IMR-90 (cell line): ENCODE measurements at regions not wholly inside any gene's neighbourhood (a gene's known extent, or its start where the extent isn't known, plus 50 kb on each side); places are given as distances from the start of the nearest gene placed in this dataset.

Experiments
- ATAC-seq: fragments of 200-7000 bp; cut with Tn5 transposase; 2 replicates; pipeline ENCODE4 v1.9.1; 2020; ENCODE audit warnings: low read depth, mild to moderate bottlenecking, moderate library complexity
- BruUV-seq: library from RNA; stranded (reverse); fragments of 400-500 nt; replicated peaks from 2 replicates; lab custom pipeline; 2021; lab: Mats Ljungman, UMichigan
- CTCF ChIA-PET: fragments of 300-600 bp; formaldehyde crosslinking; extraction: SDS; loops from one replicate; lab custom pipeline; 2021; ENCODE audit warnings: antibody characterized with exemption; lab: Yijun Ruan, JAX
- POLR2A ChIA-PET: fragments of 300-600 bp; sonication (Branson Sonifier 250); formaldehyde crosslinking; loops from one replicate; lab custom pipeline; 2022; ENCODE audit warnings: antibody characterized with exemption; ENCODE audit not compliant: unreplicated experiment; lab: Charles Lee
- DNase-seq: peaks from one replicate; pipeline ENCODE4 v3.0.0; 2013
- H2AFZ ChIP-seq: replicated peaks from 2 replicates; pipeline ENCODE3; 2013; ENCODE audit warnings: low read length, mild to moderate bottlenecking; ENCODE audit not compliant: poor library complexity
- H2AK5ac ChIP-seq: 2 replicates; pipeline ENCODE4 v1.6.1; 2013; ENCODE audit warnings: low read depth, low read length, inconsistent platforms
- H2AK9ac ChIP-seq: replicated peaks from 2 replicates; pipeline ENCODE3; 2013; ENCODE audit warnings: mild to moderate bottlenecking, low read depth, low read length, moderate library complexity; ENCODE audit not compliant: poor library complexity
- H2BK120ac ChIP-seq: 2 replicates; pipeline ENCODE4 v1.6.1; 2013; ENCODE audit warnings: low read depth, low read length, inconsistent platforms
- H2BK15ac ChIP-seq: 3 replicates; pipeline ENCODE4 v1.6.1; 2013; ENCODE audit warnings: low read depth, low read length, inconsistent platforms
- H2BK20ac ChIP-seq: 2 replicates; pipeline ENCODE4 v1.6.1; 2013; ENCODE audit warnings: low read depth, mild to moderate bottlenecking, inconsistent platforms, low read length, moderate library complexity
- H2BK5ac ChIP-seq: 2 replicates; pipeline ENCODE4 v1.6.1; 2013; ENCODE audit warnings: mild to moderate bottlenecking, low read depth, low read length, inconsistent platforms; ENCODE audit not compliant: poor library complexity, severe bottlenecking
- H3K14ac ChIP-seq: replicated peaks from 2 replicates; pipeline ENCODE4 v1.6.1; 2013; ENCODE audit warnings: low read depth, low read length, inconsistent platforms
- H3K18ac ChIP-seq: 2 replicates; pipeline ENCODE4 v1.6.1; 2013; ENCODE audit warnings: low read depth, low read length, control low read depth
- H3K23ac ChIP-seq: 2 replicates; pipeline ENCODE4 v1.6.1; 2013; ENCODE audit warnings: low read depth, low read length, inconsistent platforms
- H3K27ac ChIP-seq: 2 replicates; pipeline ENCODE4 v1.5.1; 2013; ENCODE audit warnings: mild to moderate bottlenecking, control low read depth, low read length; ENCODE audit not compliant: insufficient read depth
- H3K27me3 ChIP-seq: 2 replicates; pipeline ENCODE4 v1.6.1; 2013; ENCODE audit warnings: low read length; ENCODE audit not compliant: control insufficient read depth, insufficient read depth
- H3K36me3 ChIP-seq: 2 replicates; pipeline ENCODE4 v1.6.1; 2013; ENCODE audit warnings: low read length, mixed read lengths; ENCODE audit not compliant: control insufficient read depth, insufficient read depth
- H3K4ac ChIP-seq: 2 replicates; pipeline ENCODE4 v1.6.1; 2013; ENCODE audit warnings: low read depth, low read length, inconsistent platforms
- H3K4me1 ChIP-seq: 2 replicates; pipeline ENCODE4 v1.6.1; 2013; ENCODE audit warnings: low read length, mixed read lengths; ENCODE audit not compliant: control insufficient read depth, insufficient read depth
- H3K4me2 ChIP-seq: 2 replicates; pipeline ENCODE4 v1.6.1; 2013; ENCODE audit warnings: low read depth, mild to moderate bottlenecking, control low read depth, low read length, moderate library complexity
- H3K4me3 ChIP-seq: 2 replicates; pipeline ENCODE4 v1.5.1; 2013; ENCODE audit warnings: low read depth, mild to moderate bottlenecking, control low read depth, low read length, moderate library complexity; ENCODE audit not compliant: insufficient read depth
- H3K56ac ChIP-seq: 2 replicates; pipeline ENCODE4 v1.6.1; 2013; ENCODE audit warnings: low read length, inconsistent platforms; ENCODE audit not compliant: insufficient read depth; ENCODE audit errors: extremely low read depth
- H3K79me1 ChIP-seq, 2 experiments: 2 replicates each; pipeline ENCODE4 v1.6.1; 2013; ENCODE audit warnings: low read length in 2 of 2, inconsistent platforms in 1 of 2, low read depth in 1 of 2
- H3K9ac ChIP-seq: 2 replicates; pipeline ENCODE4 v1.6.1; 2013; ENCODE audit warnings: low read depth, low read length, control low read depth
- H3K9me1 ChIP-seq: 2 replicates; pipeline ENCODE4 v1.6.1; 2013; ENCODE audit warnings: low read length, inconsistent platforms; ENCODE audit not compliant: insufficient read depth
- H3K9me3 ChIP-seq: 2 replicates; pipeline ENCODE4 v1.6.1; 2013; ENCODE audit warnings: low read length; ENCODE audit not compliant: control insufficient read depth, insufficient read depth
- H4K20me1 ChIP-seq: 2 replicates; pipeline ENCODE4 v1.6.1; 2013; ENCODE audit warnings: low read length, inconsistent platforms; ENCODE audit not compliant: insufficient read depth
- H4K5ac ChIP-seq: 2 replicates; pipeline ENCODE4 v1.6.1; 2013; ENCODE audit warnings: mild to moderate bottlenecking, low read depth, low read length, control low read depth
- H4K8ac ChIP-seq, 2 experiments: 2 replicates each; pipeline ENCODE4 v1.6.1; 2013; ENCODE audit warnings: low read depth in 2 of 2, low read length in 2 of 2, control low read depth in 1 of 2, inconsistent platforms in 1 of 2
- H4K91ac ChIP-seq: 2 replicates; pipeline ENCODE4 v1.6.1; 2013; ENCODE audit warnings: low read depth, low read length, inconsistent platforms; ENCODE audit not compliant: insufficient read depth
- RCOR1 ChIP-seq: IDR thresholded peaks from 2 replicates; pipeline ENCODE4 v1.6.1; 2012; ENCODE audit warnings: mild to moderate bottlenecking, low read length, improper control_type of control experiment; ENCODE audit not compliant: insufficient replicate concordance
- SMC3 ChIP-seq: fragments of 150-350 bp; IDR thresholded peaks from 2 replicates; pipeline ENCODE4 v1.6.1; 2016; ENCODE audit warnings: low read depth, mild to moderate bottlenecking, antibody characterized with exemption, low read length, moderate library complexity
- WGBS, 2 experiments: methylation state at CpG; one replicate each; pipeline versions ENCODE4 v1.1.5 to v1.1.7; 2013; ENCODE audit warnings: missing lambda C conversion rate in 2 of 2; ENCODE audit not compliant: insufficient read length in 1 of 2; ENCODE audit errors: extremely low coverage in 2 of 2; 5-methylcytosine and 5-hydroxymethylcytosine counted together
- dilution Hi-C: fragments of 300-500 bp; cut with HindIII; formaldehyde crosslinking; loops from one replicate; pipeline ENCODE4 v1.14.3; 2018; ENCODE audit warnings: low sequenced_read_pairs; ENCODE audit not compliant: unreplicated experiment
- in situ Hi-C: fragments of 300-500 bp; cut with MboI; formaldehyde crosslinking; loops from 3 replicates; pipeline ENCODE4 v1.14.3; 2019; ENCODE audit warnings: low sequenced_read_pairs, inconsistent platforms, mixed read lengths
- intact Hi-C: fragments of 100-400 bp; cut with micrococcal nuclease; formaldehyde crosslinking; loops from 2 replicates; pipeline ENCODE4 v1.10.0; 2022
- TF ChIP-seq, protein P1 (sequence below): conservative IDR thresholded peaks from 2 replicates; pipeline ENCODE4 v1.5.1; 2012; ENCODE audit warnings: mild to moderate bottlenecking, low read depth, low read length, improper control_type of control experiment

DNA sequence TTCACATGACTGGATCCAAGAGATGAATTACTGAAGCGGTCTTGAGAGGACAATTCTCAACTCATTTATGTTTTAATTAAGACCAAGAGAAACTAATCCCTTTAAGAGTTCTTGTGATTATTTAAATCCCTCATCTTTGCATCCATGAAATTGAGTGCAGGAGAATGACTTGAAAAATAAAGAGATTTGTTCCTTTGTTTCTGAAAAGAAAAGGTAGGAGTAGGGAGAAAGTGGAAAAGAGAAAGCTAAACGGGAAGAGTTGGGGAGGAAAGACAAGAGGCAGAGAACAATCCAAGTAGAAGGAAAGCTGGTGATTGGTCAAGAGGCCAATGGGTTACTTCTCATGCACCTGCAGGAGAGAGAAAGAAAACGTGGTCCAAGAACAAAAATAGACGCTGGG is 75.2 kb upstream of the SOX4 start:
- H2AK9ac ChIP-seq: no peak overlapping the region

More for the DNA sequence above, 75.2 kb upstream of the SOX4 start:
- ChIA-PET POLR2A (no interaction called here), CTCF (no interaction called here)
- Histone ChIP-seq H3K9me1 (no peaks in the 10 kb centered on the region), H2AFZ (no peak overlapping the region), H2BK5ac (no peak overlapping the region), H3K36me3 (no peaks in the 10 kb centered on the region), H3K79me1 (no peaks in the 10 kb centered on the region), H4K5ac (no peak overlapping the region), H3K23ac (no peak overlapping the region), H4K20me1 (no peaks in the 10 kb centered on the region), H4K91ac (no peak overlapping the region), H3K9ac (no peak overlapping the region), H3K4me1 (no peaks in the 10 kb centered on the region), H3K14ac (no peak overlapping the region), H2BK20ac (no peak overlapping the region), H3K27me3 (peaks cover 2% of the 10 kb centered on the region; the same call in 1 of the 2 replicates), H3K9me3 (no peaks in the 10 kb centered on the region), H3K4ac (no peak overlapping the region), H3K4me3 (no peak overlapping the region), H3K4me2 (no peak overlapping the region), H2AK5ac (no peak overlapping the region), H4K8ac (no peak overlapping the region), H3K27ac (no peak overlapping the region), H3K18ac (no peak overlapping the region), H2BK120ac (no peak overlapping the region), H3K56ac (no peak overlapping the region), H2BK15ac (no peak overlapping the region)
- BruUV-seq: no TSS peak
- ATAC-seq (no peak), DNase-seq (no peak)
- TF ChIP-seq SMC3: no peak
- TF ChIP-seq, protein P1, sequence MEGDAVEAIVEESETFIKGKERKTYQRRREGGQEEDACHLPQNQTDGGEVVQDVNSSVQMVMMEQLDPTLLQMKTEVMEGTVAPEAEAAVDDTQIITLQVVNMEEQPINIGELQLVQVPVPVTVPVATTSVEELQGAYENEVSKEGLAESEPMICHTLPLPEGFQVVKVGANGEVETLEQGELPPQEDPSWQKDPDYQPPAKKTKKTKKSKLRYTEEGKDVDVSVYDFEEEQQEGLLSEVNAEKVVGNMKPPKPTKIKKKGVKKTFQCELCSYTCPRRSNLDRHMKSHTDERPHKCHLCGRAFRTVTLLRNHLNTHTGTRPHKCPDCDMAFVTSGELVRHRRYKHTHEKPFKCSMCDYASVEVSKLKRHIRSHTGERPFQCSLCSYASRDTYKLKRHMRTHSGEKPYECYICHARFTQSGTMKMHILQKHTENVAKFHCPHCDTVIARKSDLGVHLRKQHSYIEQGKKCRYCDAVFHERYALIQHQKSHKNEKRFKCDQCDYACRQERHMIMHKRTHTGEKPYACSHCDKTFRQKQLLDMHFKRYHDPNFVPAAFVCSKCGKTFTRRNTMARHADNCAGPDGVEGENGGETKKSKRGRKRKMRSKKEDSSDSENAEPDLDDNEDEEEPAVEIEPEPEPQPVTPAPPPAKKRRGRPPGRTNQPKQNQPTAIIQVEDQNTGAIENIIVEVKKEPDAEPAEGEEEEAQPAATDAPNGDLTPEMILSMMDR: no peak
- TF ChIP-seq RCOR1: no peak
- WGBS, 2 experiments: no CpG with 5 or more reads among the region's 4 CpGs
- in situ Hi-C loops (no loop called here), intact Hi-C loops (no loop called here), dilution Hi-C loops (no loop called here)
